ENCODE measurements at regions not wholly inside any gene's neighbourhood (a gene's known extent, or its start where the extent isn't known, plus 50 kb on each side); places are given as distances from the start of the nearest gene placed in this dataset.

- H3K9me3 ChIP-seq, result no peaks in the 10 kb centered on the region
- intact Hi-C loops (cut with DNase I, micrococcal nuclease), result no loop called here
- ATAC-seq (no peak), DNase-seq (no peak)
- TF ChIP-seq CTCF (IDR thresholded peaks at IDR 0.05), result no peak
- H3K36me3 ChIP-seq (ENCODE audit: low read depth), result no peaks in the 10 kb centered on the region
- no peaks in the 10 kb centered on the region for H3K4me1 ChIP-seq (ENCODE audit: low read depth)
- H3K4me3 ChIP-seq, result no peak overlapping the region
Observed at GRCh38 chr5:35477911-35478310, 139.8 kb upstream of the SPEF2 start.

- no peak for TF ChIP-seq CTCF (IDR thresholded peaks at IDR 0.05)
- H3K9me3 ChIP-seq, result no peaks in the 10 kb centered on the region
- H3K4me3 ChIP-seq, result no peak overlapping the region
- DNase-seq (no peak), ATAC-seq (no peak)
- no peaks in the 10 kb centered on the region for H3K36me3 ChIP-seq (ENCODE audit: low read depth)
- intact Hi-C loops (cut with DNase I, micrococcal nuclease), result no loop called here
- H3K4me1 ChIP-seq (ENCODE audit: low read depth), result no peaks in the 10 kb centered on the region
Observed at GRCh38 chr5:35477321-35477720, 140.3 kb upstream of the SPEF2 start.

- DNase-seq (no peak), ATAC-seq (no peak)
- Histone ChIP-seq H3K9me3 (no peaks in the 10 kb centered on the region), H3K36me3 (ENCODE audit: low read depth) (no peaks in the 10 kb centered on the region), H3K4me1 (ENCODE audit: low read depth) (no peaks in the 10 kb centered on the region), H3K4me3 (no peak overlapping the region)
- TF ChIP-seq CTCF (IDR thresholded peaks at IDR 0.05), result no peak
- intact Hi-C loops (cut with DNase I, micrococcal nuclease), result no loop called here
Observed at GRCh38 chr5:35476797-35477196, 140.9 kb upstream of the SPEF2 start.

GRCh38 chr5:35476036-35476435 is 141.6 kb upstream of the SPEF2 start:
- H3K9me3 ChIP-seq, result no peaks in the 10 kb centered on the region
- TF ChIP-seq CTCF (IDR thresholded peaks at IDR 0.05), result no peak
- H3K4me3 ChIP-seq, result no peak overlapping the region
- no peaks in the 10 kb centered on the region for H3K36me3 ChIP-seq (ENCODE audit: low read depth)
- DNase-seq (no peak), ATAC-seq (no peak)
- H3K4me1 ChIP-seq (ENCODE audit: low read depth), result no peaks in the 10 kb centered on the region
- intact Hi-C loops (cut with DNase I, micrococcal nuclease), result no loop called here

- H3K4me1 ChIP-seq (ENCODE audit: low read depth), result no peaks in the 10 kb centered on the region
- H3K9me3 ChIP-seq, result no peaks in the 10 kb centered on the region
- no peaks in the 10 kb centered on the region for H3K36me3 ChIP-seq (ENCODE audit: low read depth)
- no peak for TF ChIP-seq CTCF (IDR thresholded peaks at IDR 0.05)
- intact Hi-C loops (cut with DNase I, micrococcal nuclease), result no loop called here
- DNase-seq (no peak), ATAC-seq (no peak)
- H3K4me3 ChIP-seq, result no peak overlapping the region
Observed at GRCh38 chr5:35473589-35473988, 144.1 kb upstream of the SPEF2 start.

- H3K36me3 ChIP-seq (ENCODE audit: low read depth), result no peaks in the 10 kb centered on the region
- no peak for DNase-seq
- no peak overlapping the region for H3K4me3 ChIP-seq
- H3K9me3 ChIP-seq, result no peaks in the 10 kb centered on the region
- intact Hi-C loops (cut with DNase I, micrococcal nuclease), result no loop called here
- ATAC-seq, result no peak
- H3K4me1 ChIP-seq (ENCODE audit: low read depth), result no peaks in the 10 kb centered on the region
- TF ChIP-seq CTCF (IDR thresholded peaks at IDR 0.05), result no peak
Observed at GRCh38 chr5:35470866-35471265, 146.8 kb upstream of the SPEF2 start.
